Activated CD8-positive, alpha-beta T cell treated with anti-CD3 and anti-CD28 coated beads for 36 hours (primary cell): ENCODE measurements at regions not wholly inside any gene's neighbourhood (a gene's known extent, or its start where the extent isn't known, plus 50 kb on each side); places are given as distances from the start of the nearest gene placed in this dataset.
A peak's percentile ranks its signal among the peaks of the same experiment; 100 is the strongest.

Source experiments
- ATAC-seq: fragments of 200-7000 bp; cut with Tn5 transposase; one replicate; pipeline ENCODE4 v1.10.0; 2021; ENCODE audit warnings: mild to moderate bottlenecking, moderate library complexity
- CTCF ChIA-PET: fragments of 350-600 bp; sonication (Branson Sonifier 250); formaldehyde crosslinking; loops from one replicate; lab custom pipeline; 2021; ENCODE audit warnings: antibody characterized with exemption; lab: Charles Lee
- POLR2A ChIA-PET: fragments of 350-600 bp; sonication (Branson Sonifier 250); formaldehyde crosslinking; loops from one replicate; lab custom pipeline; 2021; ENCODE audit warnings: antibody characterized with exemption; lab: Charles Lee
- DNase-seq: peaks from one replicate; pipeline ENCODE4 v3.0.0-alpha.2; 2020
- H3K27ac Mint-ChIP-seq: one replicate; pipeline ENCODE4 v1.8.0; 2021; ENCODE audit warnings: mild to moderate bottlenecking, mixed read lengths
- H3K27me3 Mint-ChIP-seq: one replicate; pipeline ENCODE4 v1.8.0; 2021; ENCODE audit warnings: mixed read lengths
- H3K36me3 Mint-ChIP-seq: one replicate; pipeline ENCODE4 v1.8.0; 2021; ENCODE audit warnings: low read depth, mixed read lengths
- H3K4me1 Mint-ChIP-seq: one replicate; pipeline ENCODE4 v1.8.0; 2021; ENCODE audit warnings: low read depth, mixed read lengths
- H3K4me3 Mint-ChIP-seq: one replicate; pipeline ENCODE4 v1.8.0; 2021; ENCODE audit warnings: mild to moderate bottlenecking, moderate library complexity, mixed read lengths
- H3K9me3 Mint-ChIP-seq: one replicate; pipeline ENCODE4 v1.8.0; 2021; ENCODE audit warnings: mixed read lengths
- CTCF ChIP-seq: fragments of 200-600 bp; IDR thresholded peaks from one replicate; pipeline ENCODE4 v1.8.0; 2022; ENCODE audit warnings: antibody characterized with exemption, mild to moderate bottlenecking
- intact Hi-C: fragments of 100-400 bp; cut with micrococcal nuclease; formaldehyde crosslinking; loops from one replicate; pipeline ENCODE4 v1.10.0; 2022

DNA sequence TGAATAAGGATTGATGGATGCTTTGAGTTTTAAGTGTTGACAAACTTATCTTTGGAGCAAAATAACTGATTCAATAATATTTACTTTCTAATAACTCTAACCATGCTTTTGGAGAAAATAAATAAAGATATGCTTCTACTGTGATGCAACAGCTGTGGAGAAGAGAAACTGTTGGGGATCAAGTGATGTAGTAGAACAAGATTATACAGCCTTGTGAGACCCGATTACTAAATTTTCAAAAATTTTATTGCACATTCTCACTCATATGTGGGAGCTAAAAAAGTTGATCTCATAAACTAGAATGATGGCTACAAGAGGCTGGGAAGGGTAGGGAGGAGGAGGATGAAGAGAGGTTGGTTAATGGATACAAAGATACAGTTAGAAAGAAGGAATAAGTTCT, 85.5 kb upstream of the OXGR1 start:
- H3K9me3 Mint-ChIP-seq: no peaks in the 10 kb centered on the region
- peaks cover 4% of the 10 kb centered on the region for H3K27me3 Mint-ChIP-seq
- intact Hi-C loops: no loop called here
- no peak overlapping the region for H3K27ac Mint-ChIP-seq
- ChIA-PET POLR2A (no interaction called here), CTCF (no interaction called here)
- H3K4me3 Mint-ChIP-seq: no peak overlapping the region
- H3K36me3 Mint-ChIP-seq: no peaks in the 10 kb centered on the region
- no peak for ATAC-seq
- no peak for DNase-seq
- no peaks in the 10 kb centered on the region for H3K4me1 Mint-ChIP-seq
- no peak for TF ChIP-seq CTCF

DNA sequence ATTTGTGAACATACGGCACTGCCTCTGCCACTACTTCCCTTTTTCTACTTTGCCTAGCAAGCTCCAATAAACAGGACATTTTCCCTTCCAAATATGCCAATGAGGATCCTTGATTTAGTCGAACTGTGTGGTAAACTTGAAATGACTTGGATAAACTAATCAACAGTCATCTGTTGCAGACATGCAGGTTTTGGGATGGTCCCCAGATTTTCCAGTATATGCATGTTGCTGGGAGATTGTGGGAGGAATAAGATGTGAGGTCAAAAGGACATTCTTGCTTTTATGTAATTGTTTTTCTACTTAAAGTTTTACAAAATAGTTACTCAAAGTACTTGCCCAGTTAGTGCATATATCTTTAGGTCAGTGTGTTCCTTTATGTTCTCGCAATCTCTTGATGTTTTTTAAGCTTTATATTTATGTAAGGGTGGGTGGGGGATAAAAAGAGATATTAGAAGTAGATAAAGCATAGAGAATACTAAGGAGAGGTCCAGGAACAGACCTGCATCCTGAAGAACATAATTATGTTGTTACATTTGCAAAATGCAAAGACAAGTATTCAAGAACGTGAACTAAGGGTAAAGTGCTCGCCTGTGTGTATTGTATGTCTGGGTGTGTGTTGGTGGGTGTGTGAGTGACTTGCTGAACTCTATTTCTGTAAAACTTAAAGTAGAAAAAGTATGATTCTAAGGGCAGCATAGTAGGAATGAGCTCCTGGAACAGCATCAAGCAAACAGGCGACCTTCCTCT, 88.4 kb upstream of the OXGR1 start:
- H3K9me3 Mint-ChIP-seq: peaks cover 7% of the 10 kb centered on the region
- no peak overlapping the region for H3K4me3 Mint-ChIP-seq
- no peaks in the 10 kb centered on the region for H3K4me1 Mint-ChIP-seq
- CTCF ChIA-PET: no interaction called here
- intact Hi-C loops: no loop called here
- H3K27me3 Mint-ChIP-seq: peaks cover 2% of the 10 kb centered on the region
- POLR2A ChIA-PET: no interaction called here
- H3K27ac Mint-ChIP-seq: no peak overlapping the region
- H3K36me3 Mint-ChIP-seq: no peaks in the 10 kb centered on the region
- no peak for TF ChIP-seq CTCF
- DNase-seq: no peak
- ATAC-seq: no peak

GRCh38 chr13:97091196-97091595, 96.9 kb upstream of the OXGR1 start:
- CTCF ChIA-PET: interaction anchor here (1.0 kb wide), 1 partner anchor 19 kb away, joined by 4 read pairs; no protein-coding TSS in a partner anchor
- Mint-ChIP-seq H3K36me3 (no peaks in the 10 kb centered on the region), H3K4me1 (no peaks in the 10 kb centered on the region), H3K4me3 (no peak overlapping the region), H3K27me3 (no peaks in the 10 kb centered on the region), H3K9me3 (peaks cover 9% of the 10 kb centered on the region), H3K27ac (no peak overlapping the region)
- intact Hi-C loops: no loop called here
- DNase-seq (no peak), ATAC-seq (no peak)
- POLR2A ChIA-PET: no interaction called here
- TF ChIP-seq CTCF: no peak

- H3K36me3 Mint-ChIP-seq: no peaks in the 10 kb centered on the region
- H3K4me1 Mint-ChIP-seq: no peaks in the 10 kb centered on the region
- H3K4me3 Mint-ChIP-seq: no peak overlapping the region
- H3K27ac Mint-ChIP-seq: no peak overlapping the region
- DNase-seq (no peak), ATAC-seq (no peak)
- intact Hi-C loops: no loop called here
- TF ChIP-seq CTCF: no peak
- H3K27me3 Mint-ChIP-seq: peaks cover 6% of the 10 kb centered on the region
- H3K9me3 Mint-ChIP-seq: no peaks in the 10 kb centered on the region
- ChIA-PET POLR2A (no interaction called here), CTCF (interaction anchor here (0.7 to 3.2 kb wide), 3 partner anchors 9 to 259 kb away, joined by 3 to 25 read pairs (median 3); no protein-coding TSS in a partner anchor)
These were observed 106.5 kb upstream of the OXGR1 start for GRCh38 chr13:97100821-97101220.

DNA sequence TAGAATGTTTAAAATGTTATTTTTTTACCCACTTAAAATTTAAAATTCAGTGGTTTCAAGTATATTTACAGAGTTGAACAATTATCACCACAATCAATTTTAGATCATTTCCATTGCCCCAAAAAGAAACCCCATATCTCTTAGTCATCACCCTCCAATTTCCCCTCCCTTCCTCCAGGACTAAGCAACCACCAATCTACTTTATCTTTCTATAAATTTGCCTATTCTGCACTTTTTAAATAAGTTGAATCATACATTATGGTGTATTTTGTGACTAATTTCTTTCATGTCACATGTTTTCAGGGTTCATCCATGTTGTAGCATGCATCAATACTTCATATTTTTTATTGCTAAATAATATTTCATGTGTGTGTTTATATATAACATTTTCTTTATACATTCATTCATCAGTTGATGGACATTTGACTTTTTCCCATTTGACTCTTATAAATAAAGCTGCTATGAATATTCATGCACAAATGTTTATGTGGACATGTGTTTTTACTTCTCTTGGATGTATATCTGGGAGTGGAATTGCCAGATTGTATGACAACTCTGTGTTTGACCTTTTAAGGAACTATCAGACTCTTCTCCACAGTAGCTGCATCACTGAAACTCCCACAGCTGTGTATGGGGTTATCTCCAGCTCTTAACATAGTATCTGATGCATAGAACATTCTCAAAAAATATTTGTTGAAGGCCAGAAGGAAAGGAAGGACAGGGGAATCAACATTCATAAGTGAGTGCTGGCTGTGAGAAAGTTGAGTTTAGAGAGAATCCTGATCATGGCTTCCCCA, 107.8 kb upstream of the OXGR1 start:
- Mint-ChIP-seq H3K4me3 (no peak overlapping the region), H3K36me3 (no peaks in the 10 kb centered on the region), H3K4me1 (no peaks in the 10 kb centered on the region), H3K27ac (no peak overlapping the region), H3K27me3 (peaks cover 6% of the 10 kb centered on the region), H3K9me3 (no peaks in the 10 kb centered on the region)
- peak; percentile 56 for ATAC-seq
- TF ChIP-seq CTCF: no peak
- ChIA-PET POLR2A (no interaction called here), CTCF (interaction anchor here (0.7 to 3.2 kb wide), 2 partner anchors 8 to 14 kb away, joined by 3 to 25 read pairs; no protein-coding TSS in a partner anchor)
- intact Hi-C loops: no loop called here
- no peak for DNase-seq
